Fibroblast of upper back skin (primary cell): ENCODE measurements at regions not wholly inside any gene's neighbourhood (a gene's known extent, or its start where the extent isn't known, plus 50 kb on each side); places are given as distances from the start of the nearest gene placed in this dataset.

ENCODE experiments used
- DNase-seq: peaks from one replicate; pipeline ENCODE4 v3.0.0-alpha.2; 2013

DNA sequence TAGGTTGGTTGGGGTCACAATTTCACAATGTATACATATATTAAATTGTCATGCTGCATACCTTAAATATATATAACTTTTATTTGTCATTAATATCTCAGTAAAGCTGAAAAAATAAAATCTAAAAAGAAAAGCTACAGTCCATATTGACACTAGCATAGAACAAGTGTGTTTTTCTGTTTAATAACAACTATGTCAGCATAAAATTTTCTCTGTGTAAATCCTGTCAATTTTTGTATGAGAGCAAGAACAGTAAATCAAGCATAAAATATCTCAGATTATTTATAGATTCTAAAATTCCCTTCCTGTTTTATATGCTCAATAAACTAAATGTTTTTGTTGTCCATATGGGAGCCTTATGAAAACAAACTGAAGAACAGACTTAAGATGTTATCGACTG lies 739.2 kb downstream of the MRPL39 start:
- no peak for DNase-seq

DNA sequence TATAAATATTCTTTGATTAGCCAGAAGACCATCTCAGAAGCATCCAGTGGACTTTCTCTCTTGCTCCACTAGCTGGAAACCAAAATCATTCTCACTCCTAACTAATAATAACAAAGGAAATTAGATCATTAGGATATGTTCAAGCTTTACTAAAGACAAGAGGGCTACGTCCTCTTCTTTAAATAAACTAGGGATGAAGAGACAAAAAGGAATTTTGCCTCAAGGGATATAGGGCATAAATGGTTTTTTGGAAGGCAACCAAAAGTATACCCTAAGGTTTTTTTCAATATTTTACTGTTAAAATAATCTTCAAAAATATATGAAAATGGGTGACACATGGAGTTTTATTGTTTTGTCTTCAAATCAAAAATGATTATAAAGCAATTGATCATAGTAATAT lies 745.8 kb downstream of the MRPL39 start:
- no peak for DNase-seq

DNA sequence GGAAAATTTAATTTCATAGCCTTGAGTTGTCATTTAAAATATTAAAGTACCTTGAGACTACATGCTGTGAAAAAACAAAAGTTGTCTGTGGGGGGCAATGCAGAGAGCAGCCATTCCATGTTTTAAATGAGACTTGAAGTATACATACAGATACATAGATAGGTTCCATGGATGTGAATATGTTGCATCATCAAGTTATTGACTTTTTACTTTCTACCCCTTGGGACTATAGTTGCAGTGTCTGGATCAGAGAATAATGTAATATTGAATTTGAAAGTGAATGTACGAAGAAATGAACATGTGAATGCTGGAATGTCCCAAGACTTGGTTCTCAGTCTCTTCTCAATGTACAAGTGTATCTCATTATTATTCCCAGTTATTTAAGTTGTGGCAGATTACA lies 751.0 kb downstream of the MRPL39 start:
- no peak for DNase-seq

DNA sequence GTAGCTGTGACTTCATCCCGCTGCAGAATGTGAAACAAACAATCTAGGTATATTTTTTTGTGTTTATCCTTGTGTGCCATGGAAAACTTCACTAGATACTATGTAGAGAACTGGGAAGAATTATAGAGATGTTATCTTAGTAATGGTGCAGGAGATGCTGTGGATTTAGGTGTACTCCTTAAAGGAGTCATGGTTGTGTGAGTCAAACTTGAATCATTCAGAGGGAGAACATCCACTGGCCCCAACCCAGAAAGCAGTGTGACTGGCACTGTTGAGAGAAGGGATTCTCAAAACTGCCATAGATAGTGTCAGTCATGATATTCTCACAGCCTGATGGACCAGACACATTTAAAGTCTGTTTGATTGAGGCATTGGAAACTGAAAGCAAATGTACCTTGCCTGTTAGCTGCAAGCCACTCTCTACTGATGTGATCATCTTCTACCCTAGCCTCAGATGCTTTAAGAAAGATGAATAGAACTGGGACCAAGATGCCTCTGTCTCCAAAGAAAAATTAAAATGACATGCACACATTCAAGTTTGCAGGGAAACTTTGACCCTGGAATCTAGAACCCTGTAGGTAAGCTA lies 754.6 kb downstream of the MRPL39 start:
- DNase-seq, result no peak

DNA sequence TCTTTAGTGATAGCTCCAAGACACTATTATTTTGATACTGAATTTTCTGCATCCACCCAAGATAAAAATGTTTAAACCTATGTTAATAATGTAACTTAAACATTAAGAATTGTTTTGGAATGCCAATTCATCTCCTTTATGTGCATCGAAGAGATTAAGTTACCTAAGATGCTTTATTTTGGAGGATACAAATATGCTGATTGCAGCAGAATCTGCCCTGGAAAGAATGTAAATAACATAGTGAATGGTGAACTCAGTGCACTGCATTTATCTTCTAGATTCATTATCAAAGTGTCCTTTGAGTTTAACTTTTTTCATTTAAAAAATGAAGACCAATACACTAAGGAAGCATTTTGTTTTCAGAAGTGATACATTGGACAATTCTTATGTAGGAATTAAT lies 757.2 kb downstream of the MRPL39 start:
- DNase-seq, result no peak

DNA sequence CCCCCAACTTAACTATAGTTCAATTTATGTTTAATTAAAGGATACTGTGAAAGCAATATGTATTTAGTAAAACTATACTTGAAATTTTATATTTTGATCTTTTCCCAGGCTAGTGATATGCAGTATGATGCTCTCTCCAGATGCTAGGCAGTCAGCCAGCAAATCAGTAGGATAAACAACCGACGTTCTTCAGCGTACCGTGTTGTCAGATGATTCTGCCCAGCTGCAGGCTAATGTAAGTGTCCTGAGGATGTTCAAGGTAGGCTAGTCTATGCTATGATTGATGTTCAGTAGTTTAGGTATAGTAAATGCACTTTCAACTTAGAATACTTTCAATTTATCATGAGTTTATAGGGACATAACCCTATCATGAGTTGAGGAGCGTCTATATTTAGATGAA lies 762.6 kb downstream of the MRPL39 start:
- no peak for DNase-seq

DNA sequence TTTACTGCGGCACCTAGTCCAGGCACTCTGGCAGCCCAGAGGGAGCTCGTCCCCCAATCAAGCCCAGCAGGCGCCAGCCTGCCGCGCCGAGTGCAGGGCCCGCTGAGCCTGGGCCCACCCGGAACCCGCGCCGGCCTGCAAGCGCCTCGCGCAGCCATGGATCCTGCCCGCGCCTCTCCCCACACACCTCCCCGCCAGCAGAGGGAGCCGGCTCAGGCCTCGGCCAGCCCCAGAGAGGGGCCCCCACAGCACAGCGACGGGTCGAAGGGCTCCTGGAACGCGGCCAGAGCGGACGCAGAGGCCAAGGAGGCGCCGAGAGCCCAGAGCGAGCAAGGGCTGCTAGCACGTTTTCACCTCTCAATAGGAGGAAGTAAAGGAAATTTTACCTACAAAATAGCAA lies 767.0 kb downstream of the MRPL39 start:
- no peak for DNase-seq

DNA sequence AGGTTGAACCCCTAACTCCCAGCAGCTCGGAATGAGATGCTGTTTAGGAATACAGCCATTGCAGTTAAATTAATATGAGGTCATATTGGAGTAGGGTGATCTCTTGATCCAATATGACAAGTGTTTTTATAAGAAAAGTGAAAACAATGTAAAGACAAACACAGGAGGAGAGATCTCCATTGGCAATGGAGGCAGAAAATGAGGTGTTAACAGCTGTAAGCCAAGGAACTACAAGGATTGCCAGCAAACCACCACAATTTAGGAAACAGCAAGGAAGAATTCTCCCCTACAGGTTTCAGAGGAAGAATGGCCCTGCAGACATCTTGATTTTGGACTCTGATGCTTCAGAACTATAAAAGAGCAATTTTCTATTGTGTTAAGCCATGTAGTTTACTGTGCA lies 774.3 kb downstream of the MRPL39 start:
- no peak for DNase-seq

DNA sequence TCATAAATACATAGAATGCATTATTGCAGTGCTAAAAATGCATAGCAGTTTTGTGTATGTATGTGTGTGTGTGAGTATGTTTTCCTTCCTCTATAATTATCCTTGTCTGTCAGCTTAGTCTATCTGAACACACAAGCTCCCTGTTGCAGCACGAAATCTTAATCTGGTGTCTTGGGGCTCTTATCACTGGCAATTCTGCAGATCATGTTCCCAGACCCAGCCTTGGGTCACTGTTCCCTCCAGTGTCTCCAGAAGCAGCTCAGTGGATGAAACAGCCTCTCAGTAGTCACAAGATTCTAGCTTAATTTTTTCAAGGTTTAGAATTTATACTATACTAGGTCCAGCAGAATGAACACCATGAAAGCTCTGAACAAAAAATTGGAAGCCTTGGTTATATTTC lies 777.9 kb downstream of the MRPL39 start:
- DNase-seq, result no peak

DNA sequence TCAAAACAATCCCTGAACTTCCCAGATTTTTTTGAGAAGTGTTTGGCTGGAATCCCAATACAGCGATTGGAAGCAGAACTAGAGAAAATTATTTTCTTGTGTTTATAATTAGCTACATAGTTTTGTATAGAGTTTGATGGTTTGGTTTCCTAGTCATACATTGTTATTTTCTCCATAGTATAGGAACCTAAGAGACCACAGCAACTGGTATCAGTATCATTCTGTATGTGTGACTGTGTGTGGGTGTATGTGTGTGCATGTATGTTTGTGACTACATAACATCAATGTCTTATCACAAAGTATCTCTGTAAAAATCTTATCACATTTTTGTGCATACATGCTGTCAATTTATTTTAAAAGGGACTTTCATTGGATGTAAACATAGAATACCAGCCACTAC lies 780.5 kb downstream of the MRPL39 start:
- DNase-seq, result no peak

DNA sequence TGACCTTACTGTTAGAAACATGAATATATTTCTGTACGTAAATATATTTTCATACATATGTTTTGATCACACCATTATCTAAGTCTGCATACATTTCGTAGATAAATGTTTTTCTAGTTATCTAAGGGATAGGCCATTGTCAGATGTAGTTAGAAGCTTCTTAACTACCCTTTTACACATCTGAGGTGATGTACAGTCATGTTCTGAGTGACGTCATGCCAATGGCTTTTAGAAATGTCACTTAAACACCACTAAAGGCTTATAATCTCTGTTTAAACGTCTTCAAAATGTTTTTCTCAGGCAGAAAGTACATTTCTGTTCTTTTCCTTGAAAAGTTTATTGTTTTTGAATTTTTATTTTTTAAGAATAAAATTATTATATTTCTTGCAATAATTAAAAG lies 781.9 kb downstream of the MRPL39 start:
- no peak for DNase-seq

DNA sequence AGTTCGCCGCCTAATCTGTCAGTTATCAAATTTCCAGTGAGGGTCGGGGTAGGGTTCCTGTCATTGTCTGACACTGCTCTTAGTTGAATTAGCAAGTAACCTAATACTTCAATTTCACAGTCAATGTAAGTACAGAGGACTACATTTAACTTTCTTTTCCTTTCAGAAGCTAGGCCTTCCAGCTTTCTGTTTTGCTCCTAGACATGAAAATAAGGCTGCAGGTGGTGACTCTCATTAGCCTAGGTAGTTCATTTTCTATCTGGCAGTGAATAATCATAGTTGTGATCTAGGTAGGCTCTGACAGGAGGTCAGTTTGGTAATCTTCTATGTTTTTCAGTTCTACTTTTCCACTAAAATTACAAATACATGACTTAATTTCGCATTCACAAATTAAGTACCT lies 783.1 kb downstream of the MRPL39 start:
- DNase-seq, result no peak

DNA sequence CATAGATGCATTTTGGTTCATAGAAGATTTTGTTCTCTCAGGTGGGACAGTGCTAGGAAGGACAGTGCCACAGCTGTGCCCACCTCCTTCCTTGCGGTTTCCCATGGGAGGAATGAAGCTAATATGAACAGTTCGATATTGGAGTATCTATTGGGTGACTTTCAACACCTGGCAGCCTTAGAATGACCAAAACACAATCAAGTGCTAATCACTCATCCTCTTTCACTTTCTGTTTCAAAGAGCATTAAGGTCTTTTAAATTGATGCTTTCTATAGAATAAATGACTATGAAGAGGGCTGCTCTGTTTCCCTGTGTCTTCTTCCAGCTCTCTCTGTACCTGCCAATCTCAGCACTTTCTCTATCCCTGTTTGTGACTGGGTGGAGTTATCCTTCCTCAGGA lies 784.0 kb downstream of the MRPL39 start:
- DNase-seq, result no peak

DNA sequence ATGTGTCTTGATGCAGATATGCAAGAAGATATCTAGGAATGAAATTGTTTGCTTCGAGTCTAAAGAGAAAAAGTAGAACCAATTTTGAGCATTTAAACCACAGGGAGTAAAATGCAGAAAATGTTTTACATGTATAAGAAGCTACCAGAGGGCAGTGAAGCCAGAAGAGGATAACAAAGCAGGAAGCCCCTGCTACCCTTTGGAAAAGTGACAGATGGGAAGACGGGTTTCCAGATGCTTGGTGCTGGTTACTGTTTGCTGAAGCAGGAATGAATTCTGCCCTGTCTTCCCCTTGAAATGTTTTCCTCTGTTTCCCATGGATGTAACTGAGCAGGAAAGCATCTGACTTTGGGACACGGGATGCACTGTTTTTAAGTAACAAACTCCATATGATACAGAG lies 822.2 kb downstream of the MRPL39 start:
- DNase-seq, result no peak

DNA sequence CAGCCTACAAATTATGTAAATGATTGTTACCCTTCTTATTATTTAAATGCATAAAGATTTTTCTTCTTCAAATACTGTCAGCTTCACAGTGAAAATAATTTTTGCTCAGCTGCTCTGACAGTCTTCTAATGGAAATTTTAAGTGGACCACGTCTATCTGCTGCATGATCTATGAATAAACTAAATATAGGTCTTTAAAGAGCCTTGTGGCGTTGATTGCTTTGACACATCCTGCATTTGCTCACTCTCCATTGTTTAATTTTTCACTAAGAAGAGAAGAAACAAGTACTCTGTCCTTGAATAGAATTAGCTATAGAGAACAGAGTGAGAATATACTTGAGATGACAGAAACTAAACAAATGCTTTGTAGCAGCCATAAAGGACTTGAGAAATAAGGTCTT lies 826.1 kb downstream of the MRPL39 start:
- DNase-seq, result no peak

DNA sequence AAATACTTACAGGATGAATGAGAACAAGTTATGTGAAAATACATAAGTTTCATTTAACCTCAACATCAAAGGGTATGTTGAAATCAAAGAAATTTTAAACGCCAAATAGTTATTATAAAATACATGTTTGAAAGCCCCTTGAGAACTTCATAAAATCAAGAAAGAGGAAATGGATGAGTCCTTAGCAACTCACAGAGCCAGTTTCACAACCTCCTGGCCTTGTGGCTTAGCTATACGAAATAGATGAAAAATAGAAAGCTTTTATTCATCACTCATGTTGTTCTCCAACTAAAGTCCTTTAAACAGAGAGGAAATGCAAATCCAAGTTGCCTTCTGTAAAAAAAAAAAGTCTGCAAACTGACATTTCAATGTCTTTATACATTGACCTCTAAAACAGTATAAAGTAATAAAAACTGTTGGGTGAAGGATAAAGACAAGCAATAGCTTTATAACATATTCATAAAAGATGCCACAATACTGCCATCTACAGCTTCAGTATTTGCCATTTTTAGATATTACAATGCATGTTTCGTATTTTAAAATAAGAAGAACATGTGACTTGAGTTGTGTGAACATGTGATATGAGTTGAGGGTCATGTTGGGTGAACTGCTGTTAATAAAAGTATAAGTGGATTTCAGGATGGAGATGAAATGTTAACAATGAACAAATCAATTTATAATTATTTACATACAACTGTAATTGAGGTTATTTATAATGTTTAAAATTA lies 847.8 kb downstream of the MRPL39 start:
- DNase-seq, result no peak

DNA sequence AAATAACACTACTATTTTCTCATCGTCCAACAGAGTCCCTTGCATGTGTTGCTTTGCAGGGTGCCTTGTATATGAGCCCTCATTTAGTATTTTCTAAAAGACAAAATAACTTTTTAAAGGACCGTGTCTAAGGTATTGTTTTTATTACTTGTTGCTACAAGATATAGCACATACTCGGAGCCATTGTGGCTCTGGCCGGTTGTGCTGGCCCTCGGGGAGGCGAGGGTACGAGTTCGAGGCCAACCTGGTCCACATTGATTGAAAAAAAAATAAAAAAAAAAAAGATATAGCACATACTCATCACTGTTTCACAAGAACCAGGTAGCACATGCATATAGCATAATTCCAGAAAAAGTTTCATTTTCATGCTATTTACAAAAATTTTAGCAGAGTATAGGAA lies 869.2 kb downstream of the MRPL39 start:
- DNase-seq, result no peak

DNA sequence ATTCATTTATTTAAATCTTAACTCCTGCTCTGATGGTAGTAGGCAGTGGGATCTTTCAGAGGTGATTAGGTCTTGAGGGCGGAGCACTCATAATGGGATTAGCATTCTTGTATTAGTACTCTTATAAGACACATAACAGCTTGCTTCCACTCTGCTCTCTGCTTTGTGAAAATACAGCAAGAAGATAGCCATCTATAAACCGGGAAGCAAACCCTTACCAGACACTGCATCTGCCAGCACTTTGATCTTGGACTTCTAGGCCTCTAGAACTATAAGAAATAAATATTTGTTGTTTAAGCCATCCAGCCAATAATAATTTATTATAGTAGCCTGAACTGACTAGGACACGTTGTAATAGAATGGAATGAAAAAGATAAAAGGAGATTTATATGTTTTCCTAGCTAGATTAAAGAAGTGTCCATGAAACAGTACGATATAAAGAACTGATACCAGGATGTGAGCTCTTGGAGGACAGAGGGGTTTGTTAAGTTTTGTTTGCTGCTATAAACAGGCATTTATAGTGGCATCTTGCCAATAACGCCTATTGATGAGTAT lies 869.9 kb downstream of the MRPL39 start:
- DNase-seq, result no peak

DNA sequence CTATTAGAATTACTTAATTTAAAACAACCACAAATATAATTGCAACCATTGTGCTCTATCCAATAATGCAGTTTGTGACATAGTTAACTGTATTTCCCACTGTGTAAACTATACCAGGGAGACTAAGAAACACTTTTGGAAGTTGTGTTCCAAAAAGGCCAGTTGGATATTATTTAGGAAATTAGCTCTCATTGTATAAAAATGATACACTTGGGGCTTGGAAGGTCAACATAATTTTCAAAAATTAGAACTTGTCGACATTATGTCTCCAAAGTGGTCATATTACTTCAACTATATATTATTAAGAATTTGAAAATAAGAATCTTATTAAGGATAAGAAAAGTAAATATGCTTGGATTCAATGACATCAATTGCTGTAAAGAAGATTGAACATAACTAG lies 876.6 kb downstream of the MRPL39 start:
- no peak for DNase-seq

DNA sequence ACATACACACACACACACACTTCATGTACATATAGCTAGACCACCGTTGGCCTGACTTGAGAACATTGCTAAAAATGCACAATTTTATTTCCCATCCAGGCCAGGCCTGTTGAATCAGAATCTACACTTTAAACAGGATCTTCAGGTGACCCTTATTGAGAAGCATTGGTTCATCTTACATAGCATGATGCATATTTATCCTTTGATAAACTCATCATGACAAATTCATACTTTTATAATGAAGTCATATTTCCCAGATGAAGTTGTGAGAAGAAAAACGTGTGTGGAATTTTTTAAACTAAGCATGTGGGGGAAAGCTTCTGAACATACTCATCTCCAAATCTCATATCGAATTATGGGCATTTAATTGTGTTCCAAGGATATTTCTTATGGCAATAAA lies 877.7 kb downstream of the MRPL39 start:
- peak; percentile 44 for DNase-seq

DNA sequence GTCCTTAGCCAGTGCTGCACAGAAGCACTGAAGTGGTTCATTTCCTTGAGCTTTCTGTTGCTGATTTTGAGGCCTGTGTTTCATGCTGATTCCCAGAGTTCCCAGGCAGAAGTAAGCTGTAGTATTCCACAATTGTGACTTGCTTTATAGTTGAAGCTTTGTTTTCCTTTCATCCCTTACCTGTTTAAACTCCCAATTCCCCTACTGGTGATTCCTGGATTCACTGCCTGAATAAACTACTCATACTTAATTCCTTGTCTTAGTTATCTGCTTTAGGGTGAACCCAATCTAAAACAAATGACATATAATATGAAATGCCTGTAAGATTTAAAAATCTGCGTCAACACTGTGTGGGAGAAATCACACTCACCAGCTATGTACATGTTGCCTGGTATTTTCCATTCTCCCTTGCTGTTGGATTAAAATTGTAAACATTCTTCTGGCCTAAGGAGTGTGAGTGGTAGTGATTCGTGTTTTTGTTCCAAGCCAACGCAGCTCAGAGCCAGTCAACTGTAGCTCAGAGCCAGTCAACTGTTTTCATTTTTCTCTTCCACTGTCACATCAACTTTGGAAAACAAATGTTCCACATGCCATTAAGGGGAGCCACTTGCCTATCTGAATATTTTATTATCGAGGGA lies 879.4 kb downstream of the MRPL39 start:
- no peak for DNase-seq

DNA sequence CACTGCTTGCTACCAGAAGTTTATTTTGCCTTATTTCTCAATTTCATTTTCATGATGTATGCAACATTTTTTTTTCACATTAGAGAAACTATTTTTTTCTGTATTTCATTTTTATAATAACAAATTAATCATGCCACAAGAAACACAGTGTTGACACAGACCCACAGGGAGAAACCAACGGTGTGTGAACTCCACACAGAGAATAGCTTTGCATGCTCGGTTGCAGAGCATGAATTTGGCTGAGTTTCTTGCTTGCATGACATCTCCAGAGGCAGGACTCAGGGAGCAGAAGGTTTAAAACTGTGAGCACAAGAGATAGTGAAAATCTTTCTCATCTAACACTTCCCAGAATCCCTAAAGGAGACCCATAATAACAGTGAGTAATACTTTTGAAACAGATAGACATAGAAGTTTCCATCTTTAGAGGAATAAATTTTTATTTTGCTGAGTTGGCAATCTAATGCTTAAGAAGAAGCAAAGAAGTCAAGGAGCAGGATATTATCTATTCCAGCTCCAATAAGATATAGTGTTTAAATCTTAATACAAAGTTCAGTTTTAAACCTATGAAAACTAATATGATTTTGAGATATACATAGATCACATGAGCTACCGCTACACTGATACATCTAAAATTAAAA lies 890.9 kb downstream of the MRPL39 start:
- DNase-seq, result peak; percentile 28

DNA sequence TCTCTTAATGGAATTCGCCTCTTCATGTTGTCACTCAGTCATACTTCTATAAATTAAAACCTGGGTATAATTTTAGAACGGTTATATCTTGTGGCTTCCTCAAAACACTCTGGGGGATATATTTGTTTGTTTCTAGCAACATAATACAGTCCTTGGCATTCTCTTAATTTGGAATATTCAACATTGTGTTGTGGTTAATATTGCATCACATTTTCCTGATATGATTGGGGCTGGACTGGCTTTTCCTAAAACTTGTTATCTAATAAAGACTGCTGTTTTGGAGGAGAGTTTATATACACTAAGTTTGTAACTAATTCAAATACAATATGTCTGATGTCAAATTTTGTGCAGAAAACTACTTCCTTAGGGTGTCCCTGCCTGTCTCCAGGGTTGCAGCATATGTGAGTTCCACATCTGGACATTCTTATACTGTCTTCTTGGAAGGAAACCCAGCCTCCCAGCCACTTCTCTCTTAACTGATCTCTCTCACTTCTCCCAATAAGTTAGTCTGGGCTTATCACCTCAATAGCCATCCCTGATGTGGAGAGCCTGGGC lies 892.6 kb downstream of the MRPL39 start:
- DNase-seq, result no peak

DNA sequence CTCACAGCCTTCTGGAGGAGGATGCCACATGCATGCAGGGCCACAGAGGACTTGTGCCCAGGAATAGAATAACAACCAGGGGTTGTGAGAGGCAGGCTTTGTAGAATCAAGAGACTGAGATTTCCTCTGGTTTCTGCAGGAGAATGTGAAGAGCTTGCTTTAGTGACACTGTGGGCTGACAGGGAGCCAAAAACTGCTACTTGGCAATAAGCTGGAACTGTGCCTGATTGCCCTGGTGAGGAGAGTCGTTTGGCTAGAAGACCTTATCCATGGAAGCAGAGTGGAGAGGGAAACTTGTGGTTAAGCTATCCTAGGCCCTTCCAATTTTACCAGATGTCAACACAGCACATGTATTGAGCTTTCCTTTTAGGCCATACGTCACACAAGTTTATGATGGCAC lies 902.1 kb downstream of the MRPL39 start:
- DNase-seq, result no peak
